HL-60/S4 treated with retinoic acid at 250 ng/mL for 4 days and 3 days (cell line): ENCODE measurements at regions not wholly inside any gene's neighbourhood (a gene's known extent, or its start where the extent isn't known, plus 50 kb on each side); places are given as distances from the start of the nearest gene placed in this dataset.
"Not testable (repeated sequence)": the region's sequence is repeated elsewhere in the genome, so short reads cannot be mapped to it uniquely, and the experiment has no call there.

Source experiments
- in situ Hi-C: fragments of 300-500 bp; cut with MboI; formaldehyde crosslinking; loops from 2 replicates; pipeline ENCODE4 v1.7.0; 2022; ENCODE audit warnings: low sequenced_read_pairs

DNA sequence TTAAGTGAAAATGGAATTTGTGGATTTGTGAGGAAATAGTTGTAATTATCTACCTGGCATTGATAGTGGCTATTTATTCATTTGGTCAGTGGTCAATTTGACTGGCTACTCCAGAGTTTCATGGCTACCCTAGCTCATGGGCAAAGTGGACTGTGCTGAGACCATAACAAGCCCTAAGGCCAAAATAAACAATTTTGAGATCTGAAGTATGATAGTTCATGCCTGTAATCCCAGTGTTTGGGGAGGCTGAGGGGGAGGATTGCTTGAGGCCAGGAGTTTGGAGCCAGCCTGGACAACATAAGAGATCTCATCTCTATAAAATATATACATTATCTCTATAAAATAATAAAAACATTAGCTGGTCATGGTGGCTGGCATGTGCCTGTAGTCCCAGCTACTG lies 311.7 kb downstream of the HIVEP2 start:
- in situ Hi-C loops = no loop called here

DNA sequence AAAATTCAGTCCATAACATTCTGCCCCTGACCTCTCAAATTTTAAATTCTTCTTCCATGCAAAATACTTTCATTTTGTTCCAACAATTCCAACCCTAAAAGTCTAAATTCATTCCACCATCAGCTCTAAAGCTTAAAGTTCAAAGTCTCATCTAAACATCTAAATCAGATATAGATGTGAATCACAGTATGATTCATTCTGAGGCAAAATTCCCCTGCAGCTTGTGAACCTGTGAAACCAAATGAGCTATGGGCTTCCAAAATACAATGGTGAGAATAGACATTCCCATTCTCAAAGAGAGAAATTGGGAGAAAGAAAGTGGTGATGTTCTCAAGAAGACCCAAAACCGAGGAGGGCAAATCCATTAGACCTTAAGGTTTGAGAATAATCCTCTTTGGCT lies 309.8 kb downstream of the HIVEP2 start:
- in situ Hi-C loops = no loop called here

DNA sequence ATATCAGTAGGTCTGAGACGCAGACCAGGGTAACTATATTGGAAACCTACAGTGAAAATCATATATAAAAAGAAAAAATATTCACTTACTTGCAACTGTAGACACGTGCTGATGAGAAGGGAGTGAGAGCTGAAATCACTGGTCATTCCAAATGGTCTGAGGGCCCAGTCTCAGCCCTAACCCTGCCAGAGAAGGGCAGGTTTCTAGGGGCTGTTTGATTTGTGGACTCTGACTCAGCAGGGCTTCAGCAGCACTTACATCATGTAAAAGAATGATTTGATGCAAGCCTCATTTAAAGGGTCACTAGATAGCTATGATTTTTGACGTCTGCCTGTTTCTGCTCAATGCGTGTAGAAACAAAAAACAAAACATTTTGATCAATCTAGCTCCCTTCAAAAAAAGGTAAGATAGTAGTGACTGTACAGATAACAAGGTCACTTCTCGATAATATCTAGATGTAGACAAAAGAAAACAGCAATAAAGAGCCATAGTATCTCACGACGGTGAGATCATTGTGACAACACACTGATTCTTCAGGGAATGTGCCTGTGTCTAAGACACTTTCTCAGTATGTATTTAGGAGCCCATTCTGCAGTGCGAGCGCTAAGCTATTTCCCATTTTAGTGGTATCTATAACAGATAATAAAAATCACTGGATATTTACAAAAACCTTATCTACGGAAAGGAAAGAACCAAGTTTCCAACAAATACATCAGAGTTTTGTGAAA lies 307.2 kb downstream of the HIVEP2 start:
- in situ Hi-C loops = no loop called here

DNA sequence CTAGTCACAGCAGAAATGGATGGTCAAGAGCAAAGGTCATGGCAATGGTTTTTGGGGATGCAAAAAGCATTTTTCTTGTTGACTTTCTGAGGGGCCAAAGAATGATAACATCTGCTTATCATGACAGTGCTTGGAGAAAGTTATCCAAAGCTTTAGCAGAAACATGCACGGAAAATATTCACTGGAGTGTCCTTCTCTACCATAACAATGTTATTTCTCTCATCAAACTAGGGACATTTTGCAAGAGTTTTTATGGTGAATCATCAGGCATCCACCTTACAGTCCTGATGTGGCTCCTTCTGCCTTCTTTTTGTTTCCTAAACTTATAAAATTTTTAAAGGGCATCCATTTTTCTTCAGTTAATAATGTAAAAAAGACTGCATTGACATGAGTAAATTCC lies 302.3 kb downstream of the HIVEP2 start:
- in situ Hi-C loops = no loop called here

DNA sequence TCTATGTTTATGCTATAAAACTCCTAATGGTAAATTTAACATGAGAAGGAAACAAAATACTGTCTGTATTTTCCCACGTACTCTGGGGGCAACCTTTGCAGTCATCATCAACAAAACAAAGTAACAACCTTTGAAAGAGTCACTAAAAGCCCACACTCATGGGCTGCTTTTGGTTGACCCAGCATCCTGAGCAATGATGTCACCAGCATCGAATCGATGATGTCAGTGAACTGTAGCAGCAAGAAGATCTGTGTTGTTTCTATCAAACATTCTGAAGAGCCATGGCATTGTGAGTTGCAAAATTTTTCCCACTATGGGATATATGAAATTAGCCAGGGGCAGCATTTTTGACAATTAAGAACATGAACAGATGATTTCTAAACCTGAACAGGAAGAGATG lies 300.1 kb downstream of the HIVEP2 start:
- in situ Hi-C loops = no loop called here

DNA sequence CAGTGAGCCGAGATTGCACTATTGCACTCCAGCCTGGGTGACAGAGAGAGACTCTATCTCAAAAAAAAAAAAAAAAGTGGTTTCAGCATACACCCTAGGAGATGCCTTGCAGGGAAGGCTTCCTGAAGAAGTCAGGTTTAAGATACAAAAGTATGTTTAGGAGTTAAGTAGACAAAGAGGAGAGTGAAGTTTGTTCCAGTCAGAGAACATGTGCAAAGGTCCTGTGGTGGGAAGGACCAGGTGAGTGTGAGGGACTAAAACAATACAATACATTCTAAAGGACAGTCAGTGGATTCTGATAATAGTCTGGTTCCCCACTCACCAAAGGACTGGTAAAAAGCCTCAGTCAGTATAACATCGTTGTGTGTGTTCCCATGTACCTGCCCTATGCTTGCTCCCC lies 299.3 kb downstream of the HIVEP2 start:
- in situ Hi-C loops = no loop called here

DNA sequence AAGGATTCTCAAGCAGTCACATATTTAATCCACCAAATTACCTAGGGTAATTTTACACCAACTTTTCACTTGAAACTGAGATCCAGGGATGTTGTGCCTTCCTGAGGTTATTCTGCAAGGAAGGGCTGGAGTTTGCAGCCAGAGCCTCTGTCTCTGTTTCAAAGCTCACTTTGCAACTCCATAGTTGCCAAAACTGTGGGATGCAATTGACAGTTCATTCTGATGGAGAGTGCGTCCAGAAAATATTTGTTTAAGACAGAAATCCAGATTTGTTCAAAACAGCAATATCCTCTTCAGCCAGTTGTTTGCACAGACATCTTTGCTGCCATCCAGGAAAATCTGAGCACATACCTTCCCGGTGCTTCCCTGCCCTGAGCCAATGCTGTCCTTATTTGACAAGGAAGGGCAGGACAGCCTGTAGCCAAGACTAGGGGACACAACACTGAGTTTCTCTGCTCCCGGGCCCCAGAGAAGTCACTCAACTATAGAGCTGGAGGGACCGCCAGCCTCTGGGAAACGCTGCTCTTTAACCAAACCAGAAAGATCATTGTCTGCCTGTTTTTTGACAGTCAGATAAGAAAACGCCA lies 297.4 kb downstream of the HIVEP2 start:
- in situ Hi-C loops = no loop called here

DNA sequence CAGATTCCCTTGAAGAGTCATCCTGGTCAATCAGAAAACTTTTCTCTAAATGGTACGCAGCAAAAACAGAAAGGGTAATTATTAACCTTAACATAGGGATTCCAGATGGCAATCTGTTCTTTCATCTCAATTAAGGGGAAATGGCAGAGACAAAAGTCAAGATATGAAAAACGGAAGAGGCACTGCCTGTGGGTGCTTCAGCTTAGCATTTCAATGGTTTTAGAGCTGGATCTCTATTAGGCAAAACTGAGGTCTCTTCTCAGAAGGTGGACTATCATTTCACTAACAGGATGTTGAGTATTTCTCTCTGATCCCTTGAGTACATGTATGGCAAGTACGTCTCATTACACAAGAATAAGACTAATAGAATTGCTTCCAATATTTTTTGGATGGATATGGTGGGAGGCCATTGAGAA lies 296.9 kb downstream of the HIVEP2 start:
- in situ Hi-C loops = no loop called here

DNA sequence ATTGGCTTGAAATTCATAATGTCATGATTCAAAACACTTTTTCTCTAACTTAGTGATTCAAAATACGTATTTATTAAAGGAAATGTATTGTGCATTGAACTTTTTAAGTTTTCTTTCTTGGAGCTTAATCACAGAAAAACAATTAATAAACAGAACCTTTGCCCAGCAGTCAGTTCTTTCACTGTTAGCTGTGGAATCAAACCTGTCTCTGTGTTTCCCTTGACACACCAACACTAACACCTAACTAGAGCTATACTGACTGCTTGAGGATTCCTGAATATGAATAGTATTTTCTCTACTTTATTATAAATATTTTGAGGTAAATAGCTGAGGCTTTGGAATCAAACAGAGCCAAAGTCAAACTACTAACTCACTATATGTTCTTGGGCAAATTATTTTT lies 296.4 kb downstream of the HIVEP2 start:
- in situ Hi-C loops = no loop called here

DNA sequence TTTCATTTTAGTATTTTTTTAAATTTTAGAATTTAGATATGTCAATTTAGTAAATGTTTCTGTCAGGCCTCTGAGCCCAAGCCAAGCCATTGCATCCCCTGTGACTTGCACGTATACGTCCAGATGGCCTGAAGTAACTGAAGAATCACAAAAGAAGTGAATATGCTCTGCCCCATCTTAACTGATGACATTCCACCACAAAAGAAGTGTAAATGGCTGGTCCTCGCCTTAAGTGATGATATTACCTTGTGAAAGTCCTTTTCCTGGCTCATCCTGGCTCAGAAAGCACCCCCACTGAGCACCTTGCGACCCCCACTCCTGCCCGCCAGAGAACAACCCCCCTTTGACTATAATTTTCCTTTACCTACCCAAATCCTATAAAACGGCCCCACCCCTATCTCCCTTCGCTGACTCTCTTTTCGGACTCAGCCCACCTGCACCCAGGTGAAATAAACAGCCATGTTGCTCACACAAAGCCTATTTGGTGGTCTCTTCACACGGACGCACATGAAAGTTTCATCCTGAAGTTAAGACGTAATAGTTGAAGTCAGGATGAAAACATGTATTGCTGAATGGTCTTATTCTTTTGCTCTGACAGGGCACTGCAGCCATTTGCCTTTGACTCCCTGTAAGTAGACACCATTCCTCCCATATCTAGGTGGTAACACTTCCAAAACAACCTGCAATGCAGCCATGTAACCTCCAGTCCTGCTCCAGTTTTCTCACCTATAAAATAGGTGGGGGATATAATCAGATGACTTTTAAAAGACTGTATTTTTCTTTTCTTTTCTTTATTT lies 295.3 kb downstream of the HIVEP2 start:
- in situ Hi-C loops = not testable (repeated sequence)

DNA sequence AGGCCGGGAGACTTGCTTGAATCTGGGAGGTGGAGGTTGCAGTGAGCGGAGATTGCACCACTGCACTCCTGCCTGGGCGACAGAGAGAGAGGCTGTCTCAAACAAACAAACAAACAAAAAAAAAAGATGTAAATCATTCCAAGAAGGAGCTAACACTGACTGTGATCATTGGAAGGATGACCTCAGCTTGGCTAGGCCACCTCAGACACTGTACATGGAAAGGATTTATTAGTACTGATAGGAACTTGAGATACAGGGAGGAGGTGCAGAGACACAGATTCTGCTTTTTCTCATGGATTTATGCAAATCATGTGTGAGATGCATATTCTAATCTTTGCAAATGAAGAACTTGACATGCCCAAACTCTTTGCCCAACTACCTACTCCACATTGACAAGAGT lies 293.6 kb downstream of the HIVEP2 start:
- in situ Hi-C loops = no loop called here

DNA sequence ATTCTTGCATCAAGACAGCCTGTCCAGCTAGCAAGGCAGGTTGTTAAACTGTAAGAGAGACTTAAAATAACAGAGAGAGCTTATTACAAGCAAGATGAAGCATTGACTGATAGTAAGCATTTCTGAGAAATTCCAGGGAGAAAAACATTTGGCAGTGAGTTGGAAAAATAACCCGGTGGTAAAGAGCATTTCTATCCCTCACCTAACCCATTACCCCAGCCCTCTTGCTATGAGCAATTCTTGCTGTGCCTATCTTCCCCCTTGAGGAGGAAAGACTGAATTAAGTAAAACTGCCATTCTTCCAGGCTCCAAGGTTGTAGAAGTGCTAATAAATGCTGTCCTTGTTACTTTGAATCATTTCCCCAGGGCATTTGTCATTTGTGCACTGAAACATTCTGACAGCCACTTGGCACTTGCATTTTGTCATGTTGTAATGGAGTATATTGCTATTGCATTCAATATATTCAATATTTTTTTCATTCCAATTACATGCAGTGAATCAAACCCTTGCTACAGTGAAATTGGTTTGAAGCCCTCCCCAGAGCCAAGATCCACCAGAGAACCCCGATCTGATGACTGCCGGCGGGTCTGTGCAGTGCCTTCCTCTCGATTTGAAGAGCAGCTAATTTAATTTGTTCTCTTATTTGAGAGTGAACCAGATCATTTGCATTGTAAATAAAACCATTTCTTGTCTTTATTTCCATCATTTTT lies 291.1 kb downstream of the HIVEP2 start:
- in situ Hi-C loops = no loop called here

DNA sequence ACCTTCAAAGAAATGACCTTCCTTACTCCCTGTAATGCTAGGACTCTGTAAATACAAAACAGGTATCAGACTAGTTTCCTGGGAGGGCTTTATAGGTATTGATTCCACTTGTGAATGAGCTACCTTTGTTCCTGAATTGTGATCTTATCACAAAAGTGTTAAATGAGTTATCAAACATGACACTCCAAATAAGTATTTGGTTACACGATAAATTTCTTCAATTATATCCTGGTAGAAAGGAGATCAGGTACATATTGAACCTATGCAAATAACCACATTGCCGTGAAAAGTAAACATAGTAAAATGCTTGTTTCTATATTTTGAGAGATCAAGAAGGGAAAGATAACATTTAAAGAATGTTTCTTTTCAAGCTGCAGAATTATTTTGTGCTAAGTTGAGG lies 285.3 kb downstream of the HIVEP2 start:
- in situ Hi-C loops = no loop called here

DNA sequence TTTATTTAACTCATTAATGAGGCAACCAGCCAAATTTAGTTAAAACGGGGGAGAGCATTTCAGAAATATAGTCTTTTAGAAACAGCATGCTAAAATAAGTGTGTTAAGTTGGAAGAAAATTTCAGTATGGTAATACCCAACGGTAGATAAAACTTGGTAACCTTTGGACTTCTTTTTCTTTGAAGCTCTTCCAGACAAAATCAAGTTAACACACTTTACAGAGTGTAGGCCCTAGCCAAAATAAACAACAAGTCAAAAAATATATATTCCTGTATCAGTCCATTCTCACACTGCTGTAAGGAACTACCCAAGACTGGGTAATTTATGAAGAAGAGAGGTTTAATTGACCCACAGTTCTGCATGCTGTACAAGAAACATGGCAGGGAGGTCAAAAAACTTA lies 279.6 kb downstream of the HIVEP2 start:
- in situ Hi-C loops = no loop called here

DNA sequence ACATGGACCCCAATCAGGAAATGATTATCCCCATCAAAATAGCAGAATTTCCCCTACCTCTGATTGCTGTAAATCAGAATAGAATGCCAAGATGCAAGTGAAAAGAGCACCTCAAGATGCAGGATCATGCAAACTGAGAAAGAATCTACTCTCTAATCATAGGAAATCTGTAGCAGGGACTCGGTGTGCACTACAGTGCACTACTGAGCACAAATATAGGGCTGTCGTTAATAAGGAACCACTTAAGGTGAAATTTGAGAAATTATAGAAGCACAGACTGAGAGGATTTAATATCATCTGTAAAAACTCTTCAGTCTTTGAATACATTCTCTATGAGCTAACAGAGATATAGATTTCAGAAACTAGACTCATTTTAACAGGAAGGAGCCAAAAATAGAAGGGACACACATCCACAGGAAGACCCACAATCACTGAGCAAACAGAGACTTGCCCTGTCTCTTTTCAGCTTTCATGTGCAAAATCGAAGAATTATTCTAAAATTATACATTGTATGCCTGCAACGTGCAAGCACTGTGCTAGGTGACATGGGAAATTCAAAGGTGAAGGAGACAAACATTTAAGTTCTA lies 278.3 kb downstream of the HIVEP2 start:
- in situ Hi-C loops = no loop called here

DNA sequence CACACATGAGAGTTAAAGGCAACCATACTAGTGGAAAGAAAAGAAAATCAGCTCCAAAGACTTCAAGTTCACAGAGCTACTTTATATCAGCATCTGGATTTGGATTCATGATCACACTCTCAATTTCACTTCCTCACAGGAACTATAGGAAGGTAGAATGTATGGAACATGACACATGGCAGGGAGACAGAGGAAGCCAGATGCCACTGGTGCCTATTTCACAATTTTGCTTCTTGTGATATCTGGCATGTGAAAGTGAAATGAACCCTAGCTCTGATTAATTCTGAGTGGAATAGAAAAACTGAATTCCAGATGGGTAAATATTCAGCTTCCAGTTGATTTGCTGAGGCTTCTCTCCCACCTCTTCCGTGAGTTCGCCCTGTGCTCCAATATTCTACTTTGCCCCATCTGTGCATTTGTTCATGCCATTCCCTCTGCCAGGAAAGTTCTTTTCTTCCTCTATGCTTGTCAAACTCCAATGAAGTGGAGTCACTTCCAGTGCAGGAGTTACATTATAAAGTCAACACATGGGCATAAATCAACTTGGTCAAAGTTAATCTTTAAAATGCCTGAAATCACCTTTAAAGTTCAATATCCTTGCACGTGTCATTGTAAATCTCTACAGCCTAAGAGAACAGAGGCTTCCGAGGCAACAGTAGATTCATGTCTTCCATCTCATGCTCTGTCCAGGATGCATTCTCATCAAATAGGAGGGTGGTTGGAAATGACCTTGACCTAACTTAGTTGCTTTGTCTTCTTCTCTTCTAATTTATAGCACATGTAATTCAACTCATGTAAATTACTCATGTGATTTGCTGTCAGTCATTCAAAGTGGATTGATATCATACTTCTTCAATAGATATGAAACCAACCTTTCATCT lies 275.3 kb downstream of the HIVEP2 start:
- in situ Hi-C loops = no loop called here

DNA sequence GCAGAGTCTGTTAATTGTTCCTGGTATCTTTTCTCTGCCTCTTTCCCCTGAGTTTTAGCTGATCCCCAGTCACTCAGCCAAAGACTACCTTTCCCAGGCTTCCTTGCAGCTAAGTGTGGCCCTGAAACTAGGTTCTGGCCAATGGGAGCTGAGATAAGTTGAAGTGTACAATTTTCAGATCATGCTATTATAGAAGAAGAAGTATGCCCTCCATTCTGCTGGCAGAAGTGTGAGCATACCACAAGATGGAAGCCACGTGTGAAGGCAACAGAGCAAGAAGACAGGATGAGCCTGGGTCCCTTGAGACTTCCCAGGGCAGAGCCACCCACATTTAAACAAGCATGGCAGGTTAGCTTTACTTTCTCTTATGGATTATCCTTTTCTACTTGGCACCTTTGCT lies 273.2 kb downstream of the HIVEP2 start:
- in situ Hi-C loops = no loop called here

DNA sequence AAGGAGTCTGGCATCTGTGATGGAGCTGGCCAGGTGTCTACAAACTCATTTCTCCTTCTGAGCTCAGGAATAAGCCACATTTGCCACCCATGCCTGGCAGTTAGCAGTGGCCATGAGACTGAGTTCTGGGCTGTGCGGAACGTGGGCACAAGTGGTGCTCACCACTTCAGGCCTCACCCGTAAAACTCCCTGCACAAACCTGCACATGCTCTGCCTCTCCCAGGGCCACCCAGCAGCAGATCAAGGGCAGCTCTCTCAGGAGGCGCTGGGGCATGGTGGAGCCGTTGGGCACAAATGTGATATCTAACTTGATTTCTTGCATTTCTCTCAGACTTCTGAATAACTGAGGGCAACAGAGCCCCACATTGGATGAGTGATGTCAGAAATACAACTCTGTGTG lies 269.5 kb downstream of the HIVEP2 start:
- in situ Hi-C loops = loop anchor here (25.0 kb wide), 1 partner anchor 737 kb away; no protein-coding TSS in a partner anchor

DNA sequence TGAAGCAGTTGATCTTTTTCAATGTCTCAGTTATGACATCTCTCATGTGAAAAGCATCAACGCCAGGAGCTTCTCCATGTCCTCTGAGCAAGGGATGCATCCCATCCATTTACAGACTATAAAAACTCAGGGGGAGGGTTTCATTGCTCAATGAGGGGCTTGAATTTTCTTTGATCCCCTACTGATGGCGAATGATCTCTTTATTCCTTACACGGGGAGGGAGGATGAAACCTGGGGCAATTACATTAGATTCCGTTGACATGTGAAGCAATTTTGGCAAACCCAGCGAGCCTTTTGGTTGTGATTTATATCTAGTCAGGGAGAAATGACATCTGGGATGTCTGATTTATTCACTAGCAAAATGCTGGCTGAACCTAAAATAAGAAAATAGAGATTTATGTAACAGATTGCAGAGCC lies 268.9 kb downstream of the HIVEP2 start:
- in situ Hi-C loops = loop anchor here (25.0 kb wide), 1 partner anchor 736 kb away; no protein-coding TSS in a partner anchor

DNA sequence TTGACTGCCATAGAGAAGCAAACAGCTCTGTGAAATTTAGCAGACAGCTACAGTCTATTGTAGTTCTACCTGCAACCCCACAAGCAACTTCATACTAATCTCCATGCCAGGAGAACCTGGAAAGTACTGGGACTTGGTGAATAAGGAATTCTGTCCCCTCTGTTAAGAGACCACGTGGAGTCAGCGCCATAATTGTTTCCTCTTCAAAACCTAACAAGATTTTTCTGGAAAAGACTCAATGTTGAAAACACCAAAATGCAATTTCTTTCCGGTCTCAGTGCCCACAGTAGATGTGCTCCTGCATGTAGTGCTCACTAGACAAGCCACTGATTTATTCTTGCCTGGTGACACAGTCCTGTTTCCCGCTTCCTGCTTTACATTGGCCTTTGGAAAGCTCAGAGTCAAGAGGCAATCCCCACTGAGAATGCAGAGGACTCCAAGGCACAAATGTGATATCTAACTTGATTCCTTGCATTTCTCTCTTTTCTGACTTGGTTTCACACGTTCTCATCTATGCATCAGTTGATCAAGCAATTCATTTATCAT lies 268.3 kb downstream of the HIVEP2 start:
- in situ Hi-C loops = loop anchor here (25.0 kb wide), 1 partner anchor 736 kb away; no protein-coding TSS in a partner anchor
